HepG2 (cell line): ENCODE measurements at regions not wholly inside any gene's neighbourhood (a gene's known extent, or its start where the extent isn't known, plus 50 kb on each side); places are given as distances from the start of the nearest gene placed in this dataset.

ENCODE experiments used
- ATAC-seq: fragments of 200-7000 bp; cut with Tn5 transposase; 3 replicates; pipeline ENCODE4 v1.9.1; 2020; ENCODE audit warnings: mild to moderate bottlenecking, moderate library complexity
- BruUV-seq: library from RNA; stranded (reverse); fragments of 400-500 nt; replicated peaks from 2 replicates; lab custom pipeline; 2021; lab: Mats Ljungman, UMichigan
- CTCF ChIA-PET: fragments of 300-600 bp; formaldehyde crosslinking; extraction: SDS; loops from one replicate; lab custom pipeline; 2021; ENCODE audit warnings: low total read pairs, inconsistent platforms, low intra/inter-chr PET ratio; lab: Yijun Ruan, JAX
- POLR2A ChIA-PET: fragments of 350-600 bp; sonication (Branson Sonifier 250); formaldehyde crosslinking; loops from one replicate; lab custom pipeline; 2020; ENCODE audit warnings: antibody characterized with exemption, inconsistent platforms; lab: Yijun Ruan, JAX
- DNase-seq: peaks from one replicate; pipeline ENCODE4 v3.0.0-alpha.2; 2015; ENCODE audit warnings: low spot score
- FAIRE-seq: peaks from 3 replicates; lab custom pipeline; 2011; peaks lifted over from hg19 to GRCh38; lab: Jason Lieb, UNC
- H2AFZ ChIP-seq: one replicate; pipeline ENCODE4 v1.6.1; 2011; ENCODE audit warnings: low read length, inconsistent platforms
- H3K27ac ChIP-seq: fragments of 300-600 bp; 3 replicates; pipeline ENCODE4 v1.8.0; 2011; ENCODE audit warnings: mixed run types, mild to moderate bottlenecking, mixed read lengths, low read length, inconsistent platforms; ENCODE audit not compliant: insufficient read depth; ENCODE audit errors: extremely low read length
- H3K27me3 ChIP-seq, 2 experiments: fragments of 200-600 bp in 1 of 2; 2 replicates in 1 of 2; 3 replicates in 1 of 2; pipeline versions ENCODE4 v1.6.0 to v1.8.0; 2011; ENCODE audit warnings: low read length in 2 of 2, mild to moderate bottlenecking in 2 of 2, moderate library complexity in 2 of 2, inconsistent platforms in 1 of 2; ENCODE audit not compliant: insufficient read depth in 2 of 2, control insufficient read depth in 1 of 2
- H3K36me3 ChIP-seq, 2 experiments: fragments of 200-600 bp in 1 of 2; replicated peaks in 1 of 2; 2 replicates in 1 of 2; 3 replicates in 1 of 2; pipeline versions ENCODE4 v1.5.1 to v1.8.0; 2011; ENCODE audit warnings: low read length in 2 of 2, inconsistent platforms in 1 of 2; ENCODE audit not compliant: insufficient read depth in 2 of 2, control insufficient read depth in 1 of 2
- H3K4me1 ChIP-seq: 2 replicates; pipeline ENCODE4 v1.5.1; 2012; ENCODE audit warnings: low read length, inconsistent platforms; ENCODE audit not compliant: insufficient read depth
- H3K4me2 ChIP-seq: 2 replicates; pipeline ENCODE4 v1.6.0; 2011; ENCODE audit warnings: low read depth, low read length, inconsistent platforms
- H3K4me3 ChIP-seq, 3 experiments: fragments of 200-600 bp in 1 of 3; sonication (generic), shearing (Covaris generic) in 1 of 3; replicated peaks in 1 of 3; 2 replicates each; pipeline ENCODE4 v1.5.1; 2011 to 2016; ENCODE audit warnings: low read length in 3 of 3, inconsistent platforms in 2 of 3, low read depth in 2 of 3, mild to moderate bottlenecking in 2 of 3, control low read depth in 1 of 3, mixed read lengths in 1 of 3; ENCODE audit not compliant: insufficient read depth in 1 of 3
- H3K79me2 ChIP-seq: one replicate; pipeline ENCODE4 v1.6.1; 2011; ENCODE audit warnings: low read length, inconsistent platforms; ENCODE audit not compliant: insufficient read depth
- H3K9ac ChIP-seq: 2 replicates; pipeline ENCODE4 v1.6.0; 2011; ENCODE audit warnings: mild to moderate bottlenecking, low read depth, low read length, inconsistent platforms; ENCODE audit not compliant: insufficient read depth
- H3K9me3 ChIP-seq: 2 replicates; pipeline ENCODE4 v1.5.1; 2012; ENCODE audit warnings: mild to moderate bottlenecking, low read length
- H4K20me1 ChIP-seq: 2 replicates; pipeline ENCODE4 v1.6.0; 2011; ENCODE audit warnings: inconsistent platforms, mild to moderate bottlenecking, low read length, moderate library complexity; ENCODE audit not compliant: insufficient read depth
- CAMTA2 ChIP-seq: sonication (generic); formaldehyde crosslinking; IDR thresholded peaks from 2 replicates; pipeline ENCODE4 v1.4.0; 2020; ENCODE audit warnings: mild to moderate bottlenecking, missing genetic modification reagents, borderline replicate concordance
- EZH2 ChIP-seq: conservative IDR thresholded peaks from 2 replicates; pipeline ENCODE4 v1.6.1; 2012; ENCODE audit warnings: mild to moderate bottlenecking, low read depth, low read length, moderate library complexity
- GPBP1L1 ChIP-seq: sonication (generic); formaldehyde crosslinking; IDR thresholded peaks from 2 replicates; pipeline ENCODE4 v1.5.0; 2020; ENCODE audit warnings: mild to moderate bottlenecking, missing genetic modification reagents
- MIER2 ChIP-seq: IDR thresholded peaks from 2 replicates; pipeline ENCODE4 v1.6.1; 2016; ENCODE audit warnings: missing biosample characterization, missing genetic modification reagents
- MYNN ChIP-seq: sonication (generic); formaldehyde crosslinking; IDR thresholded peaks from 2 replicates; pipeline ENCODE4 v1.4.0; 2020; ENCODE audit warnings: mild to moderate bottlenecking, low read depth, missing genetic modification reagents
- SOX6 ChIP-seq, 2 experiments: fragments of 450-650 bp in 1 of 2; sonication (generic) in 1 of 2; formaldehyde crosslinking in 1 of 2; IDR thresholded peaks; 2 replicates each; pipeline versions ENCODE4 v1.4.0 to v1.6.1; 2017 to 2020; ENCODE audit warnings: antibody characterized with exemption in 1 of 2, mild to moderate bottlenecking in 1 of 2, missing genetic modification reagents in 1 of 2
- ZNF513 ChIP-seq: sonication (generic); formaldehyde crosslinking; conservative IDR thresholded peaks from 2 replicates; pipeline ENCODE4 v1.5.0; 2020; ENCODE audit warnings: missing genetic modification reagents
- ZXDC ChIP-seq: sonication (generic); formaldehyde crosslinking; IDR thresholded peaks from 2 replicates; pipeline ENCODE4 v1.5.0; 2020; ENCODE audit warnings: mild to moderate bottlenecking, missing genetic modification reagents
- WGBS: methylation state at CpG from one replicate; pipeline ENCODE4 v1.1.6; 2017; ENCODE audit warnings: low lambda C conversion rate; 5-methylcytosine and 5-hydroxymethylcytosine counted together
- in situ Hi-C: cut with HindIII; loops from 2 replicates; pipeline ENCODE4 v1.10.0; 2017; ENCODE audit warnings: low pct_unique_long_range_greater_than_20kb; ENCODE audit not compliant: extremely low pct_ligation_motif_present
- intact Hi-C: fragments of 100-400 bp; cut with micrococcal nuclease; formaldehyde crosslinking; loops from one replicate; pipeline ENCODE4 v1.10.0; 2022; ENCODE audit not compliant: unreplicated experiment

GRCh38 chr10:43773736-43774135 is 125.1 kb upstream of the ZNF32 start (continued):
- TF ChIP-seq ZNF513 (no peak), GPBP1L1 (CRISPR knock-in tag) (no peak)

- Histone ChIP-seq H2AFZ (no peak overlapping the region), H3K36me3 (no peaks in the 10 kb centered on the region), H4K20me1 (no peaks in the 10 kb centered on the region; the same call in 1 of the 2 replicates), H3K4me3 (no peak overlapping the region), H3K27ac (no peak overlapping the region), H3K4me1 (no peaks in the 10 kb centered on the region), H3K9ac (no peak overlapping the region), H3K27me3 (no peaks in the 10 kb centered on the region), H3K4me2 (no peak overlapping the region), H3K79me2 (no peaks in the 10 kb centered on the region), H3K9me3 (no peaks in the 10 kb centered on the region)
- FAIRE-seq (no peak), ATAC-seq (no peak), DNase-seq (no peak)
- BruUV-seq: no TSS peak
- POLR2A ChIA-PET: no interaction called here
- WGBS: 3% methylated on average over 2 of the region's 2 CpGs
- intact Hi-C loops (no loop called here), in situ Hi-C loops (no loop called here)
- CTCF ChIA-PET: no interaction called here
- TF ChIP-seq SOX6 (IDR thresholded peaks at IDR 0.05): no peak
- no peak for TF ChIP-seq SOX6 (CRISPR knock-in tag; IDR thresholded peaks at IDR 0.05)
- no peak for TF ChIP-seq MYNN (CRISPR knock-in tag)
- no peak for TF ChIP-seq ZXDC (CRISPR knock-in tag)
- TF ChIP-seq EZH2: no peak
- TF ChIP-seq MIER2: no peak
- TF ChIP-seq CAMTA2 (CRISPR knock-in tag): no peak
Measured at GRCh38 chr10:43772171-43772570, 123.5 kb upstream of the ZNF32 start.
